ENCODE measurements at regions not wholly inside any gene's neighbourhood (a gene's known extent, or its start where the extent isn't known, plus 50 kb on each side); places are given as distances from the start of the nearest gene placed in this dataset.

DNA sequence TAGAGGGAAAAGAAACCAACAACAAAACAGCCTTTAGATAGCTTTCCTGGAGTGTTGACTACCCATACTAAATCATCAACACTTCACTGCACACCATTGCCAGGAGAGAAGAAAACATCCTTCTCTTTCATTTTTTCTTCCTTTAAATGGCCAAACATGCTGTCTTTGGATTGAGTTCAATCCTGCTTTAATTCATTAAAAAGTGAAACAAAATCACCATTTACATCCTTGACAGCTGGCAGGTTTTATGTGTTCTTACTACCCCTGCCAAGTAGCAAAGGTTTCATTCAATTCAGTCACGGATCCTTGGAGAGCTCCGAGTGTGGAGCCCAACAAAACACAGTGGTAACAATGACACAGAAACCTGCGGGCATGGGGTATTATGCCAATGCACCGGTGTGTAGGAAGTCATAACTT, 568.3 kb downstream of the ANKRD50 start:
- TF ChIP-seq, protein P1, sequence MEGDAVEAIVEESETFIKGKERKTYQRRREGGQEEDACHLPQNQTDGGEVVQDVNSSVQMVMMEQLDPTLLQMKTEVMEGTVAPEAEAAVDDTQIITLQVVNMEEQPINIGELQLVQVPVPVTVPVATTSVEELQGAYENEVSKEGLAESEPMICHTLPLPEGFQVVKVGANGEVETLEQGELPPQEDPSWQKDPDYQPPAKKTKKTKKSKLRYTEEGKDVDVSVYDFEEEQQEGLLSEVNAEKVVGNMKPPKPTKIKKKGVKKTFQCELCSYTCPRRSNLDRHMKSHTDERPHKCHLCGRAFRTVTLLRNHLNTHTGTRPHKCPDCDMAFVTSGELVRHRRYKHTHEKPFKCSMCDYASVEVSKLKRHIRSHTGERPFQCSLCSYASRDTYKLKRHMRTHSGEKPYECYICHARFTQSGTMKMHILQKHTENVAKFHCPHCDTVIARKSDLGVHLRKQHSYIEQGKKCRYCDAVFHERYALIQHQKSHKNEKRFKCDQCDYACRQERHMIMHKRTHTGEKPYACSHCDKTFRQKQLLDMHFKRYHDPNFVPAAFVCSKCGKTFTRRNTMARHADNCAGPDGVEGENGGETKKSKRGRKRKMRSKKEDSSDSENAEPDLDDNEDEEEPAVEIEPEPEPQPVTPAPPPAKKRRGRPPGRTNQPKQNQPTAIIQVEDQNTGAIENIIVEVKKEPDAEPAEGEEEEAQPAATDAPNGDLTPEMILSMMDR (IDR thresholded peaks at IDR 0.05) = no peak
- TF ChIP-seq POLR2A (IDR thresholded peaks at IDR 0.05) = no peak
